ENCODE measurements at regions not wholly inside any gene's neighbourhood (a gene's known extent, or its start where the extent isn't known, plus 50 kb on each side); places are given as distances from the start of the nearest gene placed in this dataset.

GRCh38 chr4:11534623-11535302, 106.1 kb upstream of the HS3ST1 start:
- CTCF ChIA-PET: interaction anchor here (1.1 kb wide), 1 partner anchor 9 kb away, joined by 3 read pairs; no protein-coding TSS in a partner anchor
- no peaks in the 10 kb centered on the region for H3K9me1 ChIP-seq (ENCODE audit: insufficient read depth, low read length)
- no peak overlapping the region for H3K23ac ChIP-seq (ENCODE audit: low read depth, low read length)
- H3K4ac ChIP-seq (ENCODE audit: low read depth, low read length): no peak overlapping the region
- 50% methylated on average over 1 of the region's 2 CpGs; no CpG with 5 or more reads in 1 of the 2 experiments for WGBS, 2 experiments (ENCODE audit: extremely low coverage in 2 of 2, insufficient read length in 1 of 2)
- dilution Hi-C loops (cut with HindIII; ENCODE audit: low sequenced_read_pairs, unreplicated experiment) (no loop called here), intact Hi-C loops (cut with micrococcal nuclease) (no loop called here), in situ Hi-C loops (cut with MboI; ENCODE audit: low sequenced_read_pairs) (no loop called here)
- no peak overlapping the region for H4K91ac ChIP-seq (ENCODE audit: insufficient read depth, low read depth, low read length)
- no peak overlapping the region for H3K18ac ChIP-seq (ENCODE audit: low read depth, low read length)
- no peak overlapping the region for H2AFZ ChIP-seq (replicated peaks; ENCODE audit: low read length, poor library complexity)
- no TSS peak for BruUV-seq (replicated peaks)
- no peak overlapping the region for H4K5ac ChIP-seq (ENCODE audit: low read depth, low read length)
- H3K56ac ChIP-seq (ENCODE audit: extremely low read depth, insufficient read depth, low read length): no peak overlapping the region
- H4K20me1 ChIP-seq (ENCODE audit: insufficient read depth, low read length): no peaks in the 10 kb centered on the region
- no peak overlapping the region for H3K9ac ChIP-seq (ENCODE audit: low read depth, low read length)
- no peak overlapping the region for H2BK20ac ChIP-seq (ENCODE audit: low read depth, low read length)
- DNase-seq: no peak
- no peak overlapping the region for H3K4me3 ChIP-seq (ENCODE audit: insufficient read depth, low read depth, low read length)
- H3K4me2 ChIP-seq (ENCODE audit: low read depth, low read length): no peak overlapping the region
- POLR2A ChIA-PET (ENCODE audit: unreplicated experiment): no interaction called here
- no peak overlapping the region for H4K8ac ChIP-seq (ENCODE audit: low read depth in 2 of 2, low read length in 2 of 2)
- H3K27me3 ChIP-seq (ENCODE audit: control insufficient read depth, insufficient read depth, low read length): no peaks in the 10 kb centered on the region
- H3K27ac ChIP-seq (ENCODE audit: insufficient read depth, low read length): no peak overlapping the region
- H3K14ac ChIP-seq (replicated peaks; ENCODE audit: low read depth, low read length): no peak overlapping the region
- peaks cover 5% of the 10 kb centered on the region for H3K9me3 ChIP-seq (ENCODE audit: control insufficient read depth, insufficient read depth, low read length)
- H3K4me1 ChIP-seq (ENCODE audit: control insufficient read depth, insufficient read depth, low read length): 0 out of 2 replicates have a peak, but pooled peaks cover 2% of the 10 kb centered on the region
- ATAC-seq (ENCODE audit: low read depth): no peak
- H3K79me1 ChIP-seq (ENCODE audit: low read depth in 1 of 2, low read length in 2 of 2): no peaks in the 10 kb centered on the region
- H3K36me3 ChIP-seq (ENCODE audit: control insufficient read depth, insufficient read depth, low read length): no peaks in the 10 kb centered on the region
- no peak overlapping the region for H2BK5ac ChIP-seq (ENCODE audit: low read depth, low read length, poor library complexity, severe bottlenecking)
- H2BK120ac ChIP-seq (ENCODE audit: low read depth, low read length): no peak overlapping the region
- no peak overlapping the region for H2BK15ac ChIP-seq (ENCODE audit: low read depth, low read length)
- no peak overlapping the region for H2AK5ac ChIP-seq (ENCODE audit: low read depth, low read length)
- TF ChIP-seq CHD1 (IDR thresholded peaks at IDR 0.05; ENCODE audit: low read depth, low read length): no peak
- TF ChIP-seq MXI1 (IDR thresholded peaks at IDR 0.05; ENCODE audit: borderline replicate concordance, low read depth, low read length): no peak
- TF ChIP-seq SMC3 (IDR thresholded peaks at IDR 0.05; ENCODE audit: low read depth, low read length): no peak
- no peak for TF ChIP-seq RAD21 (IDR thresholded peaks at IDR 0.05; ENCODE audit: low read length)
- TF ChIP-seq FOS (IDR thresholded peaks at IDR 0.05; ENCODE audit: low read depth, low read length): no peak
- no peak for TF ChIP-seq ELK1 (IDR thresholded peaks at IDR 0.05; ENCODE audit: borderline replicate concordance, low read depth, low read length)
- no peak for TF ChIP-seq CEBPB (IDR thresholded peaks at IDR 0.05; ENCODE audit: low read depth, low read length)
- no peak for TF ChIP-seq BHLHE40 (IDR thresholded peaks at IDR 0.05; ENCODE audit: low read depth, low read length)
- no peak overlapping the region for H2AK9ac ChIP-seq (replicated peaks; ENCODE audit: low read depth, low read length, poor library complexity)
